Endothelial cell (in vitro differentiated cells): ENCODE measurements at regions not wholly inside any gene's neighbourhood (a gene's known extent, or its start where the extent isn't known, plus 50 kb on each side); places are given as distances from the start of the nearest gene placed in this dataset.

Source experiments
- DNase-seq: peaks from one replicate; pipeline ENCODE4 v3.0.0; 2021; ENCODE audit warnings: low spot score
- H3K27ac Mint-ChIP-seq: one replicate; pipeline ENCODE4 v1.8.0; 2021; ENCODE audit warnings: mixed read lengths, inconsistent platforms; ENCODE audit not compliant: unreplicated experiment
- H3K27me3 Mint-ChIP-seq: one replicate; pipeline ENCODE4 v1.8.0; 2021; ENCODE audit warnings: mild to moderate bottlenecking, moderate library complexity, mixed read lengths, inconsistent platforms; ENCODE audit not compliant: unreplicated experiment
- H3K36me3 Mint-ChIP-seq: one replicate; pipeline ENCODE4 v1.8.0; 2021; ENCODE audit warnings: mild to moderate bottlenecking, low read depth, mixed read lengths, inconsistent platforms; ENCODE audit not compliant: unreplicated experiment
- H3K4me1 Mint-ChIP-seq: one replicate; pipeline ENCODE4 v1.8.0; 2021; ENCODE audit warnings: mild to moderate bottlenecking, mixed read lengths, inconsistent platforms; ENCODE audit not compliant: unreplicated experiment
- H3K4me3 Mint-ChIP-seq: one replicate; pipeline ENCODE4 v1.8.0; 2021; ENCODE audit warnings: mild to moderate bottlenecking, mixed read lengths, inconsistent platforms; ENCODE audit not compliant: unreplicated experiment
- H3K9me3 Mint-ChIP-seq: one replicate; pipeline ENCODE4 v1.8.0; 2021; ENCODE audit warnings: mixed read lengths, inconsistent platforms; ENCODE audit not compliant: unreplicated experiment
- TF ChIP-seq, protein P1 (sequence below): fragments of 200-600 bp; sonication (generic); IDR thresholded peaks from one replicate; pipeline ENCODE4 v1.5.0; 2021; ENCODE audit warnings: antibody characterized with exemption; ENCODE audit not compliant: unreplicated experiment

DNA sequence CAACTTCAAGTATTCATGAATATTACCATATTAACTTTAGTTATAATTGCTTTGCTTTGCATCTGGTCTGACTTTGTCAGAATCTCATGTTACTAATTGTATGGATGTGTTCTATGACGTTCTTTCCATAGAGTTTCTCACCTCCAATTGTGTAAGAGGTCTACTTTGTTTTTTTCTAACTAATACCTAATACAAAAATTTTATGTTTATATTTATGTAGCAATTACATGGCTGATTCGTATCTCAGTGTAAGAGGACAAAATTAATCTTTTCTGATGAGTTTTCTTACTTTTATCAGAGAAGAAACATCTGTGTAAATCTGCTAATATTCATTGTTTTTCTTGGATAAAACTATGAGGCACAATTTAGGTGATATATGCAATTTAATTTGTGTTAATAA lies 224.8 kb upstream of the B3GALT2 start:
- no peaks in the 10 kb centered on the region for H3K36me3 Mint-ChIP-seq
- peaks cover under 1% of the 10 kb centered on the region for H3K27me3 Mint-ChIP-seq
- H3K4me3 Mint-ChIP-seq = no peak overlapping the region
- no peak for DNase-seq
- no peaks in the 10 kb centered on the region for H3K4me1 Mint-ChIP-seq
- TF ChIP-seq, protein P1, sequence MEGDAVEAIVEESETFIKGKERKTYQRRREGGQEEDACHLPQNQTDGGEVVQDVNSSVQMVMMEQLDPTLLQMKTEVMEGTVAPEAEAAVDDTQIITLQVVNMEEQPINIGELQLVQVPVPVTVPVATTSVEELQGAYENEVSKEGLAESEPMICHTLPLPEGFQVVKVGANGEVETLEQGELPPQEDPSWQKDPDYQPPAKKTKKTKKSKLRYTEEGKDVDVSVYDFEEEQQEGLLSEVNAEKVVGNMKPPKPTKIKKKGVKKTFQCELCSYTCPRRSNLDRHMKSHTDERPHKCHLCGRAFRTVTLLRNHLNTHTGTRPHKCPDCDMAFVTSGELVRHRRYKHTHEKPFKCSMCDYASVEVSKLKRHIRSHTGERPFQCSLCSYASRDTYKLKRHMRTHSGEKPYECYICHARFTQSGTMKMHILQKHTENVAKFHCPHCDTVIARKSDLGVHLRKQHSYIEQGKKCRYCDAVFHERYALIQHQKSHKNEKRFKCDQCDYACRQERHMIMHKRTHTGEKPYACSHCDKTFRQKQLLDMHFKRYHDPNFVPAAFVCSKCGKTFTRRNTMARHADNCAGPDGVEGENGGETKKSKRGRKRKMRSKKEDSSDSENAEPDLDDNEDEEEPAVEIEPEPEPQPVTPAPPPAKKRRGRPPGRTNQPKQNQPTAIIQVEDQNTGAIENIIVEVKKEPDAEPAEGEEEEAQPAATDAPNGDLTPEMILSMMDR = no peak
- H3K9me3 Mint-ChIP-seq = no peaks in the 10 kb centered on the region
- no peak overlapping the region for H3K27ac Mint-ChIP-seq

DNA sequence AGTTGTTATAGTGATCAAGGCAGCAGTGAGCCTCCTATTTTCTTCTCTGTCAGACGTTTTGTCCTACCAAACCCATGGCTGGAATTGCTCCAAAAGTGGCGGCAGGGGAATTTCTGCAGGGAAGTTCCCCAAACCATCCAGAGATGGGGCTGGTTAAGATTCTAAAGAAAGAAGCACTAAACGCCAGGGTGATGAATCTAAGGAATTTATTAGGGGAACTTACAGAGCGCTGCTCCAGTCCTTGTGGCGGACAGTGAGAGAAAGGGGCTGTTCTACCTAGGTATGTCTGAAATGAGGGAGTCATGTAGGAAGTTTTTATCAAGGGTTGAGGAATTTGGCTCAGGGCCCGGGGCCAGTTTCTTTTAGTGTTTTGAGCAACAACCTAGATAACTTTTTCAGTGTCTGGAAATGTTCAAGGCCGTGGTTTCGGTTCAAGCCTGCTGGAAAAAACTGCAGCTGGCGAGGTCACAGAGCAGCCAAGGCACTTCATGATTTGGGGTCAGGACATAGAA lies 222.4 kb upstream of the B3GALT2 start:
- Mint-ChIP-seq H3K27ac (no peak overlapping the region), H3K9me3 (no peaks in the 10 kb centered on the region), H3K4me3 (no peak overlapping the region), H3K36me3 (no peaks in the 10 kb centered on the region), H3K4me1 (no peaks in the 10 kb centered on the region), H3K27me3 (no peaks in the 10 kb centered on the region)
- DNase-seq = no peak
- TF ChIP-seq, protein P1 = no peak

DNA sequence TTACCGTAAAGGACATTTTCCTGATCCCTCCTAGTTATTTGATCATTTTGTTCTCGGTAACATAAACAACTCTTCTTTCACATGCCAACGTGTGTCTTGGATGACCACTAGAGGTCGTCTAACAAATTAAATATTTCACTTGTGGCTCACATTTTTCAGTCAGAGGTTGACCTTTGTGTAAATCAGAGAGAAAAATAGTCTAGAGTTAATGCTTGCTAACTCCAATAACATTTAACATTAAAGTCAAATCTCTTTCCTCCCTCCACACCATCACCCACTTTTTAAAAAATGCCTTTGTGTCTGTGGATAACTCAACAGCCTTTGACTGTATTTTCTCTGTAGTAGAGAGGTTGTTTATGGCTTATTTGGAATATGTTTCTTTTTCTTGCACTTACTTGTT lies 220.5 kb upstream of the B3GALT2 start:
- H3K4me3 Mint-ChIP-seq = no peak overlapping the region
- TF ChIP-seq, protein P1 = peak; percentile 81
- DNase-seq = no peak
- no peaks in the 10 kb centered on the region for H3K4me1 Mint-ChIP-seq
- no peaks in the 10 kb centered on the region for H3K27me3 Mint-ChIP-seq
- no peaks in the 10 kb centered on the region for H3K9me3 Mint-ChIP-seq
- no peak overlapping the region for H3K27ac Mint-ChIP-seq
- no peaks in the 10 kb centered on the region for H3K36me3 Mint-ChIP-seq

DNA sequence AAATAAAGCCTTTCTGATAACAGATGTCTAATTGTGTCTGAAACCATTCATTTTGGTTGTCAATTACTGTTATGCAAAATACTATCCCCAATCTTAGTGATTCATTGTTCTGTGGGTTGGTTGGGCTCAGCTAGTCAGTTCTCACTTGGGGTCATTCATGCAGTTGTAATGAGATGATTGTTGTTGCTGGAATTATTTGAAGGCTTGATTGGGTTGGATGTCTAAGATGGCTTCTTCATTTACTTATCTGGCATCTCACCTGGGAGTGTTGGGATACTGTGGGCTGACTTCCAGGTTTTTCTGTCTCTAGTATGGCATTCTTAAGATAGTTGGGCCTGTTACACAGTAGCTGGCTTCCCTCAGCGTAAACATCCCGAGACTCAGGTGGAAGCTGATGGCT lies 217.8 kb upstream of the B3GALT2 start:
- no peak for DNase-seq
- H3K4me3 Mint-ChIP-seq = no peak overlapping the region
- H3K4me1 Mint-ChIP-seq = no peaks in the 10 kb centered on the region
- H3K9me3 Mint-ChIP-seq = no peaks in the 10 kb centered on the region
- no peaks in the 10 kb centered on the region for H3K27me3 Mint-ChIP-seq
- TF ChIP-seq, protein P1 = no peak
- no peaks in the 10 kb centered on the region for H3K36me3 Mint-ChIP-seq
- no peak overlapping the region for H3K27ac Mint-ChIP-seq

DNA sequence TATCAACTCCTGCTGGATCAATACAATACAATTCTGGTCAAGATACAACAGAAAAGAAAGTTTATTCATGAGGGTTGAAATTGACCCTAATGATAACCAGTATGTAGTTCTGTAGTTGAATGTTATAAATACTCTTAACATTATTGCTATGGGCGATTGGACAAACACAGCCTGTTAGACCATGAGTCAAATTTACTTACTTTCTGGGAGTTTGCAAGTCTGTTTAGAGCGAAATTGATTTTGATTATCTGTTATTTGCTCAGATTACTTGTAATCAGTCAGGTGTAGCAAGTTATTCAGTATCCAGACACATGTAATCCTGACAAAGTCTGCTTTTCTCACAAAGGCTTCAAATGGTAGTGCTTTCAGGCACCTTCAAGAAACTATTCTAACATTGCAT lies 216.6 kb upstream of the B3GALT2 start:
- TF ChIP-seq, protein P1 = no peak
- H3K9me3 Mint-ChIP-seq = no peaks in the 10 kb centered on the region
- H3K4me1 Mint-ChIP-seq = no peaks in the 10 kb centered on the region
- DNase-seq = no peak
- no peak overlapping the region for H3K27ac Mint-ChIP-seq
- H3K36me3 Mint-ChIP-seq = no peaks in the 10 kb centered on the region
- no peak overlapping the region for H3K4me3 Mint-ChIP-seq
- H3K27me3 Mint-ChIP-seq = no peaks in the 10 kb centered on the region
